GM10248 (cell line): ENCODE measurements at regions not wholly inside any gene's neighbourhood (a gene's known extent, or its start where the extent isn't known, plus 50 kb on each side); places are given as distances from the start of the nearest gene placed in this dataset.
"Not testable (repeated sequence)": the region's sequence is repeated elsewhere in the genome, so short reads cannot be mapped to it uniquely, and the experiment has no call there.

Experiments used
- CTCF ChIA-PET: fragments of 300-600 bp; sonication (Branson Sonifier 250); formaldehyde crosslinking; extraction: SDS; loops from one replicate; lab custom pipeline; 2021; ENCODE audit warnings: antibody characterized with exemption; lab: Yijun Ruan, JAX
- POLR2A ChIA-PET: fragments of 350-650 bp; sonication (Branson Sonifier 250); formaldehyde crosslinking; extraction: SDS; loops from one replicate; lab custom pipeline; 2020; ENCODE audit warnings: antibody characterized with exemption; lab: Yijun Ruan, JAX
- DNase-seq: peaks from one replicate; pipeline ENCODE4 v3.0.0; 2012; ENCODE audit errors: extremely low spot score
- TF ChIP-seq, protein P1 (sequence below): IDR thresholded peaks from 2 replicates; pipeline ENCODE4 v1.5.1; 2012; ENCODE audit warnings: mild to moderate bottlenecking, low read depth; ENCODE audit errors: extremely low read depth, missing control alignments, control extremely low read depth

DNA sequence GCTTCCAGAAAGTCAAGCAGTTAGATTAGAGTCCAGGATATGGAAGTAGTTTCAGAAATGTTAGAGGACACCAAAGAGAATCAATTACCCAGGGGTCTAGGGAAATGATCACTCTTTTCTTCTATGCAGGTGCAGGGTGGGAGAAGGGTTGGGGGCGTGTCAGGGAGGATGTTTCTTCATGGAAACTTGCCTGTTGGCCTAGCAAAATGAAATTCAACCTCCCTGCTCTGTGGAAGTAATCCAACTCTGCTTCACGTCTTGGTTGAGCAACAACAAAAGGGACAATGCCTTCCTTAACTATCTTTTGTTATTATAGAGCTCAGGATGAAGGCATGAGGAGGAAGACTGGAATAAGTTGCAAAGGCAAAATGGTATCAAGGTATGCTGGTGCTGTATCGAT lies 210.8 kb upstream of the ETAA1 start:
- POLR2A ChIA-PET: no interaction called here
- TF ChIP-seq, protein P1, sequence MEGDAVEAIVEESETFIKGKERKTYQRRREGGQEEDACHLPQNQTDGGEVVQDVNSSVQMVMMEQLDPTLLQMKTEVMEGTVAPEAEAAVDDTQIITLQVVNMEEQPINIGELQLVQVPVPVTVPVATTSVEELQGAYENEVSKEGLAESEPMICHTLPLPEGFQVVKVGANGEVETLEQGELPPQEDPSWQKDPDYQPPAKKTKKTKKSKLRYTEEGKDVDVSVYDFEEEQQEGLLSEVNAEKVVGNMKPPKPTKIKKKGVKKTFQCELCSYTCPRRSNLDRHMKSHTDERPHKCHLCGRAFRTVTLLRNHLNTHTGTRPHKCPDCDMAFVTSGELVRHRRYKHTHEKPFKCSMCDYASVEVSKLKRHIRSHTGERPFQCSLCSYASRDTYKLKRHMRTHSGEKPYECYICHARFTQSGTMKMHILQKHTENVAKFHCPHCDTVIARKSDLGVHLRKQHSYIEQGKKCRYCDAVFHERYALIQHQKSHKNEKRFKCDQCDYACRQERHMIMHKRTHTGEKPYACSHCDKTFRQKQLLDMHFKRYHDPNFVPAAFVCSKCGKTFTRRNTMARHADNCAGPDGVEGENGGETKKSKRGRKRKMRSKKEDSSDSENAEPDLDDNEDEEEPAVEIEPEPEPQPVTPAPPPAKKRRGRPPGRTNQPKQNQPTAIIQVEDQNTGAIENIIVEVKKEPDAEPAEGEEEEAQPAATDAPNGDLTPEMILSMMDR: no peak
- no peak for DNase-seq
- CTCF ChIA-PET: no interaction called here

DNA sequence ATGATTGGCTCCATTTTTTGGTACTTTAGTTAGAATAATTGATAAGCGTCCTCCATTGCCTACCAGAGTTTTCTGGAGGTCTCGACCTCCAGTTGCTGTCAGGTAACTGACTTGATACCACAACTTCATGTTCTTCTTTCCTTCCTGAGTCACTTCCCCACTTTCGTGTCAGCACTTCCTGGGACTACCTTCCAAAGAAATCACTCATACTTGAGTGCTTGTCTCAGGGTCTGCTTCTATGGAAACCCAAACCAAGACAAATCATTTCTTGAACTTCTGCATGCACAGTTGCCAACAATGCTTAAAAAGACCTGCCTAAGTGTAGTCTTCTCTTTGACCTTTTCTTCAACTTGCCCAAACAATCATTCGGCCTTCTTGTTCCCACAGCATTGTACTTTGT lies 210.3 kb upstream of the ETAA1 start:
- DNase-seq: no peak
- ChIA-PET POLR2A (no interaction called here), CTCF (no interaction called here)

DNA sequence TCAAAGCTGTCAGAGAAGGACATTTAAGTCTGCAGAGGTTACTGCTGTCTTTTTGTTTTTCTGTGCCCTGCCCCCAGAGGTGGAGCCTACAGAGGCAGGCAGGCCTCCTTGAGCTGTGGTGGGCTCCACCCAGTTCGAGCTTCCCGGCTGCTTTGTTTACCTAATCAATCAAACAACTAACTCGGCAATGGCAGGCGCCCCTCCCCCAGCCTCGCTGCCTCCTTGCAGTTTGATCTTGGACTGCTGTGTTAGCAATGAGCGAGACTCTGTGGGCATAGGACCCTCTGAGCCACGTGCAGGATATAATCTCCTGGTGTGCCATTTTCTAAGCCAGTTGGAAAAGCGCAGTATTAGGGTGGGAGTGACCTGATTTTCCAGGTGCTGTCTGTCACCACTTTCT lies 201.8 kb upstream of the ETAA1 start:
- POLR2A ChIA-PET, CTCF ChIA-PET, DNase-seq: not testable (repeated sequence)

More for the DNA sequence above, 210.3 kb upstream of the ETAA1 start:
- TF ChIP-seq, protein P1: no peak

DNA sequence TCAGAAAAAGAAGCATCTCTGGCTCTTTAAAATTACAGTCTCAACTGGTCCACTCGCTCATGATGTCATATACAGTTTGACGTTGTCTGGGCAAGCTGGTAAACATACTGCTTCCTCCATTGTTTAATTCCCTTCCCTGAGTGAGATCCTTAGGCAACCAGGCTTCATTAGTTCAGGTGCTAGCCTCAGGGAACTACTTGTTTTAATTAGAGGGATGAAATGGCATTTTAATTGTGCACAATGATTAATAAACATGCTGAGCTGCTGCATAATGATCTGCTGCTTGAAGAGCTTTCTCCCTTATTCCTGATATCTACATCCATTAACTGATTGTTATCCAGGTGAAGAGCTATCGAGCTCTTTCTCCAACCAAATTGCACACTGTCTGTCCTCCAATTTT lies 195.6 kb upstream of the ETAA1 start:
- ChIA-PET CTCF (interaction anchor here (1.5 kb wide), 1 partner anchor 17 kb away, joined by 3 read pairs; no protein-coding TSS in a partner anchor), POLR2A (no interaction called here)
- DNase-seq: no peak
- TF ChIP-seq, protein P1: no peak

DNA sequence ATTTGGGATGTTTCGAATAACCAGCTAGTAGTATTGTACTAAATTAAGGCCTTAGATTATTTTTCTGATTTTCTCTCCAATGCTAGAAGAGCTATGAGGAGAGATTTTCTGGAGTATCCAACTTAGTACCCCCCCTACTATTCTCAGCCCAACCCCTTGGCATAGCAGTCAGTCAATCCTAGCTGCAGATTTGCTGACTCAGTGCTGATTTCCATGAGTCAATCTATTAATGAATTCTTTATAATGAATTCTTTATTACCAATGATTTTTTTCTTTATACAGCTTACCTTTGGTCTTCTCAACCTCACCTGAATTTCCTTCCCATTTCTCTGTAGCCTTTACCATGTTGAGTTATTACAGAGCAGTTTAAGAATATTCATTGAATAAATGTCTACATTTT lies 192.8 kb upstream of the ETAA1 start:
- ChIA-PET CTCF (interaction anchor here (1.2 to 1.3 kb wide), 2 partner anchors 13 to 20 kb away, joined by 3 to 4 read pairs; no protein-coding TSS in a partner anchor), POLR2A (no interaction called here)
- TF ChIP-seq, protein P1: no peak
- no peak for DNase-seq

DNA sequence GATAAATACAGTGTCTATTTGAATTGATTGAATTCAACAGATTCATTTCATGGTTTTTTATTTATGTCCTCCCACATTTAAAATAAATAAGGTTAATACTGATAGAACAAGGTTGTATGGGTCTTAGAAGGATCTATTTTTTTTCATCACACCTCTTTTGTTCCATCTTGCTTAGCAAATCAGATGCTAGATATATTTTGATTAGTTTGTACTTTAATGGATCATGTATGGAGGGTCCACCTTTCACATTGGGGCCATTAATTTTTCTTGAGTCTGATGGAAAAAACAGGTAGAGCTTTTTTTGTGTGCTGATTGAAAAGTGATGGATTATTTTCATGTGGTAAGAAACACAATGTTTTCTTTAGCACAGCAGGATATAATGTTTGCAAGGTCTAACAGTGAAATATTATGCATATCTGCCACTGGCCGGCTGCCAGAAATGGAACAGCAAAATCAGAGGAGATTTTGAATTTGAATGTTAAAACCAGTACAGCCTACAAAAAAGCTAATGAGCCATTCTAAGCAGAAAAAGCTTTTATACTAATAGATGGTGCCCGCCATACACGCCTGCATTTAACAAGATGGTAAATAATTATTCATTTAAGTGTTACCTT lies 188.1 kb upstream of the ETAA1 start:
- CTCF ChIA-PET: no interaction called here

DNA sequence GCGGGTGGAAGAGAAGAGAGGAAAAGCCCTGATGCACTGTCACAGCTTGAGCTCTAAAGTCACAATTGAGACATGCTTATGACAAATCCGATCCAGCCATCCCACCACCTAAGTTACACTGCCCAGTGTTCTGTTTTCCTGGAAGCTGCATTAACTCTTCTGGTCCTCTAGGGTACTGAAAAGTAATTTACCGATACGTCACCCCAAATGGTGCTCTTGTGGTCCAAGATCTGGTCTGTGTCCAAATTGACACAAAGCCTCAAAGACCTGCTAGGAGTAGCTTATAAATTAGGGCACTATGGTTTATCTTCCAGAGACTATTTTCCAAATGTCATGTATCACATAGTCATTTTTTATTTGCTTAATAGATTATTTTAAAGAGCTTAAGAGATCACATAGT lies 186.7 kb upstream of the ETAA1 start:
- TF ChIP-seq, protein P1: no peak
- CTCF ChIA-PET: no interaction called here
- no peak for DNase-seq
- POLR2A ChIA-PET: no interaction called here

More for the DNA sequence above, 188.1 kb upstream of the ETAA1 start:
- POLR2A ChIA-PET: no interaction called here
- no peak for DNase-seq
- TF ChIP-seq, protein P1: no peak
